ENCODE measurements at regions not wholly inside any gene's neighbourhood (a gene's known extent, or its start where the extent isn't known, plus 50 kb on each side); places are given as distances from the start of the nearest gene placed in this dataset.

DNA sequence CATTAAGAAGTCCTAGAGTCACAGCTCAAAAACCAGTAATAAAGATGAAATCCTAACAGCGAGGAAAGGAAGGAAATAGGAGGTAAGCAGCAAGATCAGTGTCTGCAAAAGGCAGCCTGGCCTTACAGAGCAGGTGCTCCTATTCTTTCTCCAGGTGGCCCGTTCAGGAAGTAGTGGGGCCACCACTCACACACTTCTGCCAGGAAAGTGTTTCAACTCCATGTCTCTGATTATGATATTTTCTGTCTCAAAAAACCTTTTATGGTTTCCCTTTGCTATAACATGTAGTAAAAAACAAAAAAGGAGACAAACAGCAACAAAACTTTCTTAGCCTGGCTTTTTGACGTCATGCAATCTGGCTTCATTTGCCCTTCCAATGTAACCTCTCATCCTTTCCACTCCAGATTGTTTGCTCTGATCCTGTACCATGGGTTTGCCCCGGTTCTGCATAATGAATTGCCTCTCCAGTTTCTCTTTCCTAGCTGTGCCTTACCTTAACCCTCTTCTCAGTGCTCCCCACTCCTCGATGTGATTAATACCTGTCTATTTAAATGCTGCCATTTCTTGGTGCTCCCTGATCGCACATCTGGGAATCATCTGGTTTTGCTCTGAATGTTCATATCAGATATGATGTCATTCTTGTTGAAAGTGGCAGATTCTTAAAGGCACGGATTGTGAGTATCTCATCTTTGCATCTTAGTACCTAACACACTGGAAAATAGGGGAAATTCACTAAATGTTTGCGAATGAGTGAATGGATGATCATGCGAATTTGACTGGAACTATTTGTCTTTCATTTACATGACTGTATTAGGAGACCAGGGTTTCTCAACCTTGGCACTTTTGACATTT is 50.6 kb upstream of the PTPRM start:
- H3K79me2 ChIP-seq (ENCODE audit: insufficient read depth, low read length), result no peaks in the 10 kb centered on the region
- no peak overlapping the region for H2AK5ac ChIP-seq (ENCODE audit: insufficient read length, low read length)
- no peaks in the 10 kb centered on the region for H3K36me3 Mint-ChIP-seq (ENCODE audit: insufficient read depth in 1 of 3, low read depth in 3 of 3)
- H3K9ac ChIP-seq (ENCODE audit: extremely low read depth, insufficient read length, low read length), result no peak overlapping the region
- H3K4ac ChIP-seq (ENCODE audit: low read depth, low read length), result no peak overlapping the region
- H3K18ac ChIP-seq (ENCODE audit: insufficient read length, low read depth, low read length), result no peak overlapping the region
- no peak overlapping the region for H2BK12ac ChIP-seq (ENCODE audit: insufficient read length, low read depth, low read length)
- DNase-seq, result no peak
- H3T11ph ChIP-seq (ENCODE audit: low read length), result no peak overlapping the region
- H3K23me2 ChIP-seq (ENCODE audit: insufficient read length, low read depth, low read length, poor library complexity, severe bottlenecking), result no peaks in the 10 kb centered on the region
- H2BK20ac ChIP-seq (ENCODE audit: low read depth, low read length, poor library complexity, severe bottlenecking), result no peak overlapping the region
- no peaks in the 10 kb centered on the region for H3K27me3 Mint-ChIP-seq (ENCODE audit: low read depth)
- no peak overlapping the region for H3K4me3 Mint-ChIP-seq
- H4K91ac ChIP-seq (ENCODE audit: insufficient read length, low read depth, low read length), result no peak overlapping the region
- no peak overlapping the region for H3K4me2 ChIP-seq (ENCODE audit: insufficient read depth, insufficient read length, low read length)
- no peaks in the 10 kb centered on the region for H3K9me3 Mint-ChIP-seq
- H2BK15ac ChIP-seq (ENCODE audit: low read depth, low read length), result no peak overlapping the region
- no peak overlapping the region for H3K14ac ChIP-seq (ENCODE audit: insufficient read depth, low read length)
- no peak overlapping the region for H2BK5ac ChIP-seq (ENCODE audit: insufficient read length, low read length)
- TF ChIP-seq, protein P1, sequence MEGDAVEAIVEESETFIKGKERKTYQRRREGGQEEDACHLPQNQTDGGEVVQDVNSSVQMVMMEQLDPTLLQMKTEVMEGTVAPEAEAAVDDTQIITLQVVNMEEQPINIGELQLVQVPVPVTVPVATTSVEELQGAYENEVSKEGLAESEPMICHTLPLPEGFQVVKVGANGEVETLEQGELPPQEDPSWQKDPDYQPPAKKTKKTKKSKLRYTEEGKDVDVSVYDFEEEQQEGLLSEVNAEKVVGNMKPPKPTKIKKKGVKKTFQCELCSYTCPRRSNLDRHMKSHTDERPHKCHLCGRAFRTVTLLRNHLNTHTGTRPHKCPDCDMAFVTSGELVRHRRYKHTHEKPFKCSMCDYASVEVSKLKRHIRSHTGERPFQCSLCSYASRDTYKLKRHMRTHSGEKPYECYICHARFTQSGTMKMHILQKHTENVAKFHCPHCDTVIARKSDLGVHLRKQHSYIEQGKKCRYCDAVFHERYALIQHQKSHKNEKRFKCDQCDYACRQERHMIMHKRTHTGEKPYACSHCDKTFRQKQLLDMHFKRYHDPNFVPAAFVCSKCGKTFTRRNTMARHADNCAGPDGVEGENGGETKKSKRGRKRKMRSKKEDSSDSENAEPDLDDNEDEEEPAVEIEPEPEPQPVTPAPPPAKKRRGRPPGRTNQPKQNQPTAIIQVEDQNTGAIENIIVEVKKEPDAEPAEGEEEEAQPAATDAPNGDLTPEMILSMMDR (conservative IDR thresholded peaks at IDR 0.05), result no peak
- H3K56ac ChIP-seq (ENCODE audit: insufficient read length, low read depth, low read length), result no peak overlapping the region
- H3K27me3 ChIP-seq (ENCODE audit: insufficient read depth, low read length), result no peaks in the 10 kb centered on the region
- H4K20me1 ChIP-seq (ENCODE audit: control insufficient read depth, insufficient read depth, insufficient read length), result no peaks in the 10 kb centered on the region
- H3K4me1 ChIP-seq (ENCODE audit: insufficient read depth, low read length), result peaks cover 4% of the 10 kb centered on the region; the same call in 1 of the 2 replicates
- no peaks in the 10 kb centered on the region for H3K9me3 ChIP-seq (ENCODE audit: control insufficient read depth, low read depth, low read length)
- H2AFZ ChIP-seq (ENCODE audit: low read length), result no peak overlapping the region
- peaks cover 20 to 21% of the 10 kb centered on the region in 2 experiments for H3K4me1 Mint-ChIP-seq
- H2BK120ac ChIP-seq (ENCODE audit: low read depth, low read length, poor library complexity, severe bottlenecking), result no peak overlapping the region
- H3K27ac Mint-ChIP-seq, result no peak overlapping the region
- H4K8ac ChIP-seq (replicated peaks; ENCODE audit: insufficient read length, low read depth, low read length), result no peak overlapping the region
- no peak overlapping the region for H4K5ac ChIP-seq (ENCODE audit: insufficient read length, low read depth, low read length)
- no peaks in the 10 kb centered on the region for H3K79me1 ChIP-seq (ENCODE audit: insufficient read depth, low read depth, low read length, poor library complexity, severe bottlenecking)
- H3K23ac ChIP-seq (ENCODE audit: insufficient read length, low read depth, low read length), result no peak overlapping the region
- H3K27ac ChIP-seq (ENCODE audit: insufficient read length, low read depth, low read length), result no peak overlapping the region
- no CpG with 5 or more reads among the region's 9 CpGs for WGBS (ENCODE audit: extremely low coverage, insufficient read length, low lambda C conversion rate)

All from H9 (cell line).